AG09309 (cell line): ENCODE measurements at regions not wholly inside any gene's neighbourhood (a gene's known extent, or its start where the extent isn't known, plus 50 kb on each side); places are given as distances from the start of the nearest gene placed in this dataset.
"Not testable (repeated sequence)": the region's sequence is repeated elsewhere in the genome, so short reads cannot be mapped to it uniquely, and the experiment has no call there.

ENCODE experiments used
- DNase-seq: peaks from one replicate; pipeline ENCODE4 v3.0.0-alpha.2; 2010; ENCODE audit warnings: low read depth
- H3K4me3 ChIP-seq: 2 replicates; pipeline ENCODE4 v1.5.1; 2011; ENCODE audit warnings: mild to moderate bottlenecking, low read depth, low read length, moderate library complexity; ENCODE audit not compliant: control insufficient read depth
- TF ChIP-seq, protein P1 (sequence below): IDR thresholded peaks from 2 replicates; pipeline ENCODE4 v1.5.1; 2011; ENCODE audit warnings: mild to moderate bottlenecking, low read depth, low read length, inconsistent platforms; ENCODE audit not compliant: insufficient read depth, control insufficient read depth; ENCODE audit errors: missing control alignments

DNA sequence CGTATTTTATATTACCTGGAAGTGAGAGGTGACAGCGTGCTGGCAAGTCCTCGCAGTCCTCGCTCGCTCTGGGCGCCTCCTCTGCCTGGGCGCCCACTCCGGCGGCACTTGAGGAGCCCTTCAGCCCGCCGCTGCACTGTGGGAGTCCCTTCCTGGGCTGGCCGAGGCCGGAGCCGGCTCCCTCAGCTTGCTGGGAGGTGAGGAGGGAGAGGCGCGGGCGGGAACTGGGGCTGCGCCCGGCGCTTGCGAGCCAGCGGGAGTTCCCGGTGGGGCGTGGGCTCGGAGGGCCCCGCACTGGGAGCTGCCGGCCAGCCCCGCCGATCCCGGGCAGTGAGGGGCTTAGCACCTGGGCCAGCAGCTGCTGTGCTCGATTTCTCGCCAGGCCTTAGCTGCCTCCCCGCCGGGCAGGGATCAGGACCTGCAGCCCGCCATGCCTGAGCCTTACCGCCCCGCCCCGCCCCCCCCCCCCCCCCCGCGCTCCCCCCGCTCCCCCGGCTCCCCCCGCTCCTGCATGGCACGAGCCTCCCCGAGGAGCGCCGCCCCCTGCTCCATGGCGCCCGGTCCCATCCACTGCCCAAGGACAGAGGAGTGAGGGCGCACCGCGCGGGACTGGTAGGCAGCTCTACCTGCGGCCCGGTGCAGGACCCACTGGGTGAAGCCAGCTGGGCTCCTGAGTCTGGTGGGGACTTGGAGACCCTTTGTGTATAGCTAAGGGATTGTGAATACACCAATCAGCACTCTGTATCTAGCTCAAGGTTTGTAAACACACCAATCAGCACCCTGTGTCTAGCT is 298.9 kb upstream of the MAGEB16 start:
- no peak overlapping the region for H3K4me3 ChIP-seq
- DNase-seq = no peak
- TF ChIP-seq, protein P1, sequence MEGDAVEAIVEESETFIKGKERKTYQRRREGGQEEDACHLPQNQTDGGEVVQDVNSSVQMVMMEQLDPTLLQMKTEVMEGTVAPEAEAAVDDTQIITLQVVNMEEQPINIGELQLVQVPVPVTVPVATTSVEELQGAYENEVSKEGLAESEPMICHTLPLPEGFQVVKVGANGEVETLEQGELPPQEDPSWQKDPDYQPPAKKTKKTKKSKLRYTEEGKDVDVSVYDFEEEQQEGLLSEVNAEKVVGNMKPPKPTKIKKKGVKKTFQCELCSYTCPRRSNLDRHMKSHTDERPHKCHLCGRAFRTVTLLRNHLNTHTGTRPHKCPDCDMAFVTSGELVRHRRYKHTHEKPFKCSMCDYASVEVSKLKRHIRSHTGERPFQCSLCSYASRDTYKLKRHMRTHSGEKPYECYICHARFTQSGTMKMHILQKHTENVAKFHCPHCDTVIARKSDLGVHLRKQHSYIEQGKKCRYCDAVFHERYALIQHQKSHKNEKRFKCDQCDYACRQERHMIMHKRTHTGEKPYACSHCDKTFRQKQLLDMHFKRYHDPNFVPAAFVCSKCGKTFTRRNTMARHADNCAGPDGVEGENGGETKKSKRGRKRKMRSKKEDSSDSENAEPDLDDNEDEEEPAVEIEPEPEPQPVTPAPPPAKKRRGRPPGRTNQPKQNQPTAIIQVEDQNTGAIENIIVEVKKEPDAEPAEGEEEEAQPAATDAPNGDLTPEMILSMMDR = no peak

DNA sequence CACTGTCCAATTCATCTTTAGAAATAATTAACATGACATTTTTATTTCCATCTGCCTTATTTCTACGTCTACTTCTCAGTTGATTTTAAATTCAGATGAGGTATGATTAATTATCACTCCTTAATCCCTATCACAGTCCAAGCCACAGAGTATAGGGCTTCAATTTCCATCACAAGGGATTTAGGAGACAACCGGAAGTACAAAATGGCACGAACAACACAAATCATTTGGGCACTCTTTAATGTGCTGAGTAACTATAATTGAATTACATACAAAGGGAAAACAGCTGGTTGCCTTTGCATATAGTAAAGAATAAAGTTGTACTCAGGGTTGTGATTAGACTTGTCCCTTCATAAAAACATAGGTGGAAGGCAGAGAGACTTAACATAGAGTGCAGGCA is 290.4 kb upstream of the MAGEB16 start:
- TF ChIP-seq, protein P1 = no peak
- H3K4me3 ChIP-seq = no peak overlapping the region
- no peak for DNase-seq

DNA sequence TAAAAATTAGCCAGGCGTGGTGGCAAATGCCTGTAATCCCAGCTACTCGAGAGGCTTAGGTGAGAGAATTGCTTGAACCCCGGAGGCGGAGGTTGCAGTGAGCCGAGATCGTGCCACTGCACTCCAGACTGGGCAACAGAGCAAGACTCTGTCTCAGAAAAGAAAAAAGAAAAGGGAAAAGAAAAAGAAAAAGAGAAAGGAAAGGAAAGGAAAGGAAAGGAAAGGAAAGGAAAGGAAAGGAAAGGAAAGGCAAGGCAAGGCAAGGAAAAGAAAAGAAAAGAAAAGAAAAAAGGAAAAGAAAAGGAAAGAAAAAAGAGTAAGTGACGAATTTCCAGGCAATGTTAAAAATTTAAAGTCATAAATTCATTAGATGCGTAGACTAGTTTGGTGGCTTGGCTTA is 250.1 kb upstream of the MAGEB16 start:
- H3K4me3 ChIP-seq, DNase-seq: not testable (repeated sequence)

DNA sequence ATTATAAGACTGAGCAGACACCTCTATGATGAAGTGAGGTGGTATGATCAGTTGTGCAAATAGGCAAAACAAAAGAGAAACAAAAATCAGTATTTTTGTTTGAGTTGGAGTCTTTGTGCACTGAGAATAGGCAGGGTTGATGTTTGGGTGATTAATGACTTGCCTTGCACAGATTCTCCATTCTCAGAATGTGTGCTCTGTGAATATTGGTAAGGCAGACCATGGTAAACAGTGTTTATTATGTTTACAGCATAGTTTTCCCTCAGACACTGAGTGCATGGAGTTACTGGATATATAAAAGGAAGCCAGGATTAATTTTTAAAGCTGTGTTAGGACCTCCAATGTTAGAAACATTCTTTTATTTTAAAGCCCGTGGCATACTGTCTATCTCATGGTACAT is 240.2 kb upstream of the MAGEB16 start:
- DNase-seq = no peak
- TF ChIP-seq, protein P1 = no peak
- H3K4me3 ChIP-seq = no peak overlapping the region

DNA sequence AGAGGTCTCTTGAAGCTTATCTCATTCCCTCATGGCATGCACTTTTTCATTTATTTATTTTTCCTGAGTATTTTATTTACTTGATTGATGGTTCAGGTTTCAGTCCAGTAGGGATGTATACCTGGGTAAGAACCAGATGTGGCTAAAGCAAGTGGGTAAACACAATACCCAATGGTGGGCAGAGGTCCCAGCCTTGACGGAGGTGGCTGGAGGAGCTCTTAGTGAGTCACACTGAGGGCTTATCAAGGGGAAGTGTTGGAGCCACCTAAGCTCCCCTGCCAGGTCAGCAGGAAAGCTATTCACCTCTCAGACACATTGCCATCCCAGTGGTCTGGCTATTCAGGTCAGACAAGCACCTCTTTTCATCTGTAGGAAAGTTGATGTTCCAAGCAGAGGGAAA is 236.2 kb upstream of the MAGEB16 start:
- no peak for DNase-seq
- TF ChIP-seq, protein P1 = no peak
- H3K4me3 ChIP-seq = no peak overlapping the region

DNA sequence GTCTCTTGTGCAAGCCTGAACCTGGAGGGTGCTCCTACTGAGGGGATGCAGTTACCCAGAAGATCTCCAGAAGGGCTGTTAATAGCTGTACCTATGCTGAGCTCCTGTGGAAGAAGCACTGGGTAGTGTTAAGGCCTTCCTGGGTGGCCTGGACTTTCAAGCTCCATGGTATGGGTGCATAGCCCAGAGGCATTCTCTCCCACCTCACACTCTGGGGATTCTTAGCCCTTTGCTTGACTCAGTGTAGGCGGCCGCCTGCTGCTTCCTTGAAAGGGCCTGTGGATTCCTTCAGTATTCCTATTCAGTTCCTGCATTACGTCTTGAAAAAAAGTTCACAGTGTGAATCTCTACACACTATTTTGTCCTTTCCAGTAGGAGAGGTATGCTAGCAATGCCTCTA is 235.7 kb upstream of the MAGEB16 start:
- DNase-seq = no peak
- no peak overlapping the region for H3K4me3 ChIP-seq
- TF ChIP-seq, protein P1 = no peak

DNA sequence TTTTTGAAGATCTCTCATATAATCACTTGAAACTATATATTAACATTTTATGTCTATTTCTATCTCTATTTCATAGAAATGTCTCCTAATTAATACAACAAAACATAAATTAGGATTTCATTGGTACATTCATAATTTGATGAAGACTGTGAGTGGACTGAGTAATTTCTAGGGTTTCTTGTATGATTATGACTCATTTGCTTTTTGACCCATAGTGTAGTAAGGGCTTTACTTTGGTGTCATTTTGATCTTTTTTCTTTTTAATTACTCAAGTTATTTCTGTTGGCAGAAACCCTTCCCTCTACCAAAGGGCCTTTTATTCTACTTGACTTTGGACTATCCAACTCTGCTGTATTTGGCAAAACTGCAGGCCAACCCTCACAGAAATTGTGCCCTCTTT is 207.9 kb upstream of the MAGEB16 start:
- no peak for DNase-seq
- TF ChIP-seq, protein P1 = no peak
- no peak overlapping the region for H3K4me3 ChIP-seq

DNA sequence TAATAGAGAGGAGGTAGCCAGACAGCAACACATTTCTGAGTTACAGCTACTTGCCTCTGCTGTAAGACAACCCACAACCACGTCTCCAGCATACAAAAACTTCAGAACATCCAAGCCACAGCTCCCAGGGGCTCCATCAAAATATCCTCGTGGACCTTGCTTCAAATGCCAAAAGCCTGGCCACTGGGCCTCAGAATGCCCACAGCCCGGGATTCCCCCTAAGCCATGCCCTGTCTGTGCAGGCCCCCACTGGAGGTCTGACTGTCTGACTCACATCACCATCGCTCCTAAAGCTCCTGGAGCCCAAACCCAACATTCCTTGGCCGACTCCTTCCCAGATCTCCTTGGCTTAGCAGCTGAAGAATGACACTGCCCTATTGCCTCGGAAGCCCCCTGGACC is 186.6 kb upstream of the MAGEB16 start:
- DNase-seq, H3K4me3 ChIP-seq: not testable (repeated sequence)
